ENCODE measurements at regions not wholly inside any gene's neighbourhood (a gene's known extent, or its start where the extent isn't known, plus 50 kb on each side); places are given as distances from the start of the nearest gene placed in this dataset.
"Not testable (repeated sequence)": the region's sequence is repeated elsewhere in the genome, so short reads cannot be mapped to it uniquely, and the experiment has no call there.

DNA sequence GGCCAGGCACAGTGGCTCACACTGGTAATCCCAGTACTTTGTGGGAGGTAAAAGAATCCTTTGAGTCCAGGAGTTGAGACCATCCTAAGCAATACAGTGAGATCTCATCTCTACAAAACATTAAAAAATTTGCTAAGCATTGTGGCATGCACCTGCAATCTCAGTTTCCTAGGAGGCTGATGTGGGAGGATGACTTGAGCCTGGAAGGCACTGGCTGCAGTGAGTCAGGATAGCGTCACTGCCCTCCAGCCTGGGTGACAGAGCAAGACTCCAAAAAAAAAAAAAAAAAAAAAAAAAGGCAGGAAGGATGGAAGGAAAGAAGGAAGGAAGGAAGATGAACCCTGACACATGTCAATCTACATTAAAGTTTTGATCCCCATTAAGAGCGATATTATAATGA is 1452.2 kb upstream of the ACO1 start:
- no peaks in the 10 kb centered on the region for H3F3A ChIP-seq (ENCODE audit: insufficient read depth, low read depth)
- H3K27me3 ChIP-seq (ENCODE audit: insufficient read depth, low read depth) = no peaks in the 10 kb centered on the region
- peak in 1 of 2 experiments; percentile 47 for DNase-seq
- no peak overlapping the region for H3K4me2 ChIP-seq
- no peaks in the 10 kb centered on the region for H4K20me1 ChIP-seq (ENCODE audit: insufficient read depth)
- no peaks in the 10 kb centered on the region for H3K4me1 ChIP-seq (replicated peaks; ENCODE audit: insufficient read depth)
- no peaks in the 10 kb centered on the region for H3K36me3 ChIP-seq (ENCODE audit: low read depth)
- H2AFZ ChIP-seq = no peak overlapping the region
- no peak overlapping the region for H3K4me3 ChIP-seq
- POLR2A ChIA-PET (ENCODE audit: unreplicated experiment) = no interaction called here
- CTCF ChIA-PET = no interaction called here
- H3K9me2 ChIP-seq (ENCODE audit: insufficient read depth) = no peaks in the 10 kb centered on the region
- intact Hi-C loops (cut with micrococcal nuclease; ENCODE audit: unreplicated experiment) = no loop called here
- no peaks in the 10 kb centered on the region for H3K79me2 ChIP-seq (ENCODE audit: low read depth)
- H3K27ac ChIP-seq = no peak overlapping the region
- BruUV-seq (replicated peaks) = no TSS peak
- H3K9me3 ChIP-seq (ENCODE audit: insufficient read depth, low read depth) = no peaks in the 10 kb centered on the region
- TF ChIP-seq EZH2 (IDR thresholded peaks at IDR 0.05; ENCODE audit: low read depth) (no peak), CTCF (conservative IDR thresholded peaks at IDR 0.05) (no peak)

DNA sequence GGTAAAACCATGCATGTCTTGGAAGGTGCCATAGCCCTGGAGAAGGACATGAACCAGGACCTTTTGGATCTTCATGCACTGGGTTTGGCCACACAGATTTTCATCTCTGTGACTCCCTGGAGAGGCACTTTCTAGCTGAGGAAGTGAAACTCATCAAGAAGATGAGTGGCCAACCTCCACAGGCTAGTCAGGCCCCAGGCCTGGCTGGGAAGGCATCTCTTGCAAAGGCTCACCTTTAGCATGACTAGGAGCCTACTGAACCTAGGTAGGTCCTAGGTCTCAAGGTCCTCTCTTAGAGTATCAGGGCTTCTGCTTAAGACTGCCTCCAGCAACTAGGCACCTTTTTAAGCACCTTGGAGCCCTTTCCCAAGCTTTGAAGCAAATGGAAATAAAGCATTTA is 1448.7 kb upstream of the ACO1 start:
- Histone ChIP-seq H2AFZ (no peak overlapping the region), H3K4me2 (no peak overlapping the region), H3K4me1 (replicated peaks; ENCODE audit: insufficient read depth) (no peaks in the 10 kb centered on the region), H3K9me2 (ENCODE audit: insufficient read depth) (no peaks in the 10 kb centered on the region), H3K36me3 (ENCODE audit: low read depth) (no peaks in the 10 kb centered on the region), H4K20me1 (ENCODE audit: insufficient read depth) (no peaks in the 10 kb centered on the region), H3K27me3 (ENCODE audit: insufficient read depth, low read depth) (no peaks in the 10 kb centered on the region), H3K27ac (no peak overlapping the region), H3F3A (ENCODE audit: insufficient read depth, low read depth) (no peaks in the 10 kb centered on the region), H3K79me2 (ENCODE audit: low read depth) (no peaks in the 10 kb centered on the region), H3K9me3 (ENCODE audit: insufficient read depth, low read depth) (no peaks in the 10 kb centered on the region), H3K4me3 (no peak overlapping the region)
- CTCF ChIA-PET = no interaction called here
- POLR2A ChIA-PET (ENCODE audit: unreplicated experiment) = no interaction called here
- intact Hi-C loops (cut with micrococcal nuclease; ENCODE audit: unreplicated experiment) = no loop called here
- DNase-seq = no peak
- TF ChIP-seq EZH2 (IDR thresholded peaks at IDR 0.05; ENCODE audit: low read depth) (no peak), CTCF (conservative IDR thresholded peaks at IDR 0.05) (no peak)
- BruUV-seq (replicated peaks) = no TSS peak

DNA sequence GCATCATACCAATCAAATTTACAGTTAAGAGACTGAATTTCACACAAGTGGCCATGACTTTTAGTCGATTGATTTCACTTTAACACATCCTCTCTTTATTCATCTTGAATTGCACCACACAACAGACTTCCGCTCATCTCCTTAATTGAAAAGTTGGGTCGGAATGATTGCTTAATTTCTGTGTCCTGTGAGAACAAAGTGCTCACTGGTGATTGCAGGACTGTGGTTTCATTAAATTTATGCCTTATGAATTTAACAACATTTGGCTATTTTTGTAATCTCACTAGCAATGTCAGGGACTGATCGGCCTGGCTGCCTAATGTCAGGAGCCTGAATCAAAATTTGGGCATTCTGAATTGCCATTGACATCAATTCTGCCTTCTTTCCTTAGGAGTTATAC is 1447.3 kb upstream of the ACO1 start:
- POLR2A ChIA-PET (ENCODE audit: unreplicated experiment) = no interaction called here
- H3K27ac ChIP-seq = no peak overlapping the region
- no peak for DNase-seq
- H3K79me2 ChIP-seq (ENCODE audit: low read depth) = no peaks in the 10 kb centered on the region
- BruUV-seq (replicated peaks) = no TSS peak
- H3F3A ChIP-seq (ENCODE audit: insufficient read depth, low read depth) = no peaks in the 10 kb centered on the region
- CTCF ChIA-PET = no interaction called here
- no peak for TF ChIP-seq CTCF (conservative IDR thresholded peaks at IDR 0.05)
- H3K9me2 ChIP-seq (ENCODE audit: insufficient read depth) = no peaks in the 10 kb centered on the region
- intact Hi-C loops (cut with micrococcal nuclease; ENCODE audit: unreplicated experiment) = no loop called here
- H3K4me1 ChIP-seq (replicated peaks; ENCODE audit: insufficient read depth) = no peaks in the 10 kb centered on the region
- H3K36me3 ChIP-seq (ENCODE audit: low read depth) = no peaks in the 10 kb centered on the region
- no peak overlapping the region for H3K4me3 ChIP-seq
- H3K27me3 ChIP-seq (ENCODE audit: insufficient read depth, low read depth) = no peaks in the 10 kb centered on the region
- no peaks in the 10 kb centered on the region for H3K9me3 ChIP-seq (ENCODE audit: insufficient read depth, low read depth)
- no peak overlapping the region for H2AFZ ChIP-seq
- H3K4me2 ChIP-seq = no peak overlapping the region
- H4K20me1 ChIP-seq (ENCODE audit: insufficient read depth) = no peaks in the 10 kb centered on the region

DNA sequence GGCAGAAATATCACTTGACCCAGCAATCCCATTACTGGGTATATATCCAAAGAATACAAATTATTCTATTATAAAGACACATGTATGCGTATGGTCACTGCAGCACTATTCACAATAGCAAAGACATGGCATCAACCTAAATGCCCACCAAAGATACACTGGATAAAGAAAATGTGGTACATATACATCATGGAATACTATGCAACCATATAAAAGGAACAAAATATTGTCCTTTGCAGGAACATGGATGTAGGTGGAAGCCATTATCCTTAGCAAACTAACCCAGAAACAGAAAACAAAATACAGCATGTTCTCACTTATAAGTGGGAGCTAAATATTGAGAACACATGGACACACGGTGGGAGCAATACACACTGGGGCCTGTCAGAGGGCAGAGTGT is 1441.6 kb upstream of the ACO1 start:
- intact Hi-C loops (cut with micrococcal nuclease; ENCODE audit: unreplicated experiment); BruUV-seq (replicated peaks); H3K9me2 ChIP-seq (ENCODE audit: insufficient read depth); H2AFZ ChIP-seq; H3K4me2 ChIP-seq; H3K4me1 ChIP-seq (replicated peaks; ENCODE audit: insufficient read depth); H3K4me3 ChIP-seq; DNase-seq; H4K20me1 ChIP-seq (ENCODE audit: insufficient read depth); H3K27ac ChIP-seq; CTCF ChIA-PET; H3K9me3 ChIP-seq (ENCODE audit: insufficient read depth, low read depth); H3K36me3 ChIP-seq (ENCODE audit: low read depth); H3F3A ChIP-seq (ENCODE audit: insufficient read depth, low read depth); H3K27me3 ChIP-seq (ENCODE audit: insufficient read depth, low read depth); POLR2A ChIA-PET (ENCODE audit: unreplicated experiment); H3K79me2 ChIP-seq (ENCODE audit: low read depth): not testable (repeated sequence)

Measured in PC-9 (cell line).